Hippocampal formation (tissue), 2 donors: ENCODE measurements at regions not wholly inside any gene's neighbourhood (a gene's known extent, or its start where the extent isn't known, plus 50 kb on each side); places are given as distances from the start of the nearest gene placed in this dataset.
"Not testable (repeated sequence)": the region's sequence is repeated elsewhere in the genome, so short reads cannot be mapped to it uniquely, and the experiment has no call there.

Source experiments
- DNase-seq, 2 donors: peaks; one replicate each; lab custom pipeline; 2025; lab: John Stamatoyannopoulos, UW

DNA sequence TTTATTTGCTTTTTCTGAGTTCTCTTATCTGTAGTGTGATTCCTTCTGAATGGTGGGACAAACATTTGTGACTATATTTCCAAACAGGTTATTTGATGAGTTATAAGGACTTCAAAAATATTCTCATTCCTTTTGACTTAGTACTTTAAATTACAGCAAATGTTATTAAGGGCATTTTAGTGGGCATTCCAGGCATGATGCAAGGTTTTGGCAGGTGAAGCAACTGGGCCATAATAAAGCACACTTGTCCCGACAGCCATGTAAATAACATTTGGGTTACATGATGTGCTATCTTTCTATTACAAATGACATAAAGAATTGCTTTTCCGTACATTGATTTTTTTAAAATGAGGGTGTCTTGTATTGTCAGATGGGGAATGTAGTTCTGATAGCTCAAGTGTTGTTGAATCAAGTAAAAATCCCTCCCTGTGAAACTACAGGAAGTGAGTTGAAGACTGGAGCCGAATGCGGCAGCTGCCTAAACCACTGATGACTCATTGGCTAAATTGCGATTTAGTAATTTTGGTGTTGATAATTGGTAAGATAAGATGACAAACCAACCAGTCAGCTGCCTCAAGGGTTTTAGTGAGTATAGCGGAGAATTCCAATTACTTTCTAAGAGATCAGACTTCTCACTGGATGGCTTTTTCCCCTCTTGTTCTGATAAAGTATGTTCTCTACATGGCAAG, 231.3 kb upstream of the NPY start:
- no peak for DNase-seq

DNA sequence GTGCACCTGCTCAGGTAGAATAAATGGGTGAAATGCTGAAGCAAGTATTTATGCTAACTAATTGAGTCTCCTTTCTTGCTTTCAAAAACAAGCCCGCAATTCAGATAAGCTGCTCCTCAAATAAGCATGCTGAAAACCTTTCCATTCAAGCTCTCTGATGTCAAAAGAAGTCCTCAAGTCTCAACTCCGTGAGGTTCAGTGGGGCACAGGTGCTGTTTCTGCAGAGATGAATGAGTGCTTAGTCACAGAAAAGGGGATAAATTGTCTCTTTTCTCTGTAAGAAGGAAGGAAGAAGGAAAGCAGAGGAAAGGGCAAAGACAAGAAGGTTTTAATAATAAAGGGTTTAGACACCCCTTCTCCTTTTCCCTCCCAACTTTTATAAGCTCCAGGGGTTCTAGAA, 229.8 kb upstream of the NPY start:
- DNase-seq = no peak

DNA sequence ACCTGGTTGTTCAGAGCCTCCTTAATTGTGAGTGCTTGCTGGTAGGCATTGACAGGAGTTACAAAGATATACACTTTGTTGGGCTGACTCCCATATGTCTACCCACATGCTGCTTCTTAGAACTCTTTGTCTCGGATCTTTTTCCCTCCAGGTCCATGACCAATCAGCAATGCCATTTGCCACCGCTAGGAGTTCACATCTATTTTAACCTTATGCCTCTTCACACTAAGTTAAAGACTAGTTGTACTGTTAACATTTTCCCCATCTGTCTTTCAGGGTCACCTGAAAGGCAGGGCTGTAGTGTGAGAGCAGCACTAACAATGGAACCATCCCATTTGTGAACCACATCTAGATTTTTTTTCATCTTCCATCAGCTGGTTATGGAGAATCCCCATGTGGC, 226.7 kb upstream of the NPY start:
- DNase-seq = no peak

DNA sequence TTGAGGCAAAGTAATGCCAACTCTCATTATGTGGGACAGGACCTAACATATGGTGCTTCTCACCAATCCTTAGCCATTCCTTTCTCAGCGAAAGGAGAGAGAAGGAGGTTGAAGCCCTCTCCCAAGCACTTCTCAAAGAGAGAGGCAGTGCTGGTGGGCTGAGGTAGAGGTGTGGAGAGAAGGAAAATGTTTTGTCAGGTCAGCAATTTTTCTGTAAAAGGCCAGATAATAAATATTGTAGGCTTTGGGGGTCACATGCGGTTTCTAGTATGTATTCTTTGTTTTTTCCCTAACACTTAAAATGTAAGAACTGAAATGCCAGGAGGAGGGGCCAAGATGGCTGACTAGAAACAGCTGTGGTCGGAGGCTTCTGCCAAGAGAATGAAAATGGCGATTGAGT, 225.0 kb upstream of the NPY start:
- no peak for DNase-seq

DNA sequence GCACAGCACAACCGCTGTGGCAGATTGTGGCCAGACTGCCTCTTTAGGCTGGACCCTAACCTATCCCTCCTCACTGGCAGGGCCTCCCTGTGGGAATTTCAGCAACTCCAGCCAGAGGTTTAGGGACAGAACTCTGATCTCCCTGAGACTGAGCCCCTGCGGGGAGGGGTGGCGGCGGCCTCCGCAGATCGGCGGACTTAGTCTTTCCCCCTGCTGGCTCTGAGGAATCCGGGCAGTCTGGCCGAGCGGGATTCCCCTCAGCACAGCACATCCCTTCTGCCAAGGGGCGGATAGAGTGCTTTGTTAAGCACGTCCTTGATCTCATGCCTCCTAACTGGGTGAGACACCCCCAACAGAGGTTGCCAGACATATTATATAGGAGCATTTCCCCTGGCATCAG, 224.2 kb upstream of the NPY start:
- DNase-seq = no peak

DNA sequence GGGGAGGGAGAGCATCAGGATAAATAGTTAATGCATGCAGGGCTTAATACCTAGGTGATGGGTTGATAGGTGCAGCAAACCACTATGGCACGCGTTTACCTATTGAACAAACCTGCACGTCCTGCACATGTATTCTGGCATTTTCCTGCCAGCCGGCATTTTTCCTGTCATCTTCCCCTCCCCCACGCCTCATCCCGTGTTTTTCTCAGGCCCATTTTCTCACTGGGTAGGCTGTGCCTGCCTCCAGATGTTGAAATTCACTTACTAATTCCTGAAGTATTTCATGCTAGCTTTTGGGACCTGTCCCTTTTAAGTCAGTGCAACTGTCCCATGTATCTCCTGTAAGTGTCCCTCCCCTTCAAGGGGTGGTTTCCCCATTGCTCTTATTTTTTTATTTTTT, 220.3 kb upstream of the NPY start:
- no peak for DNase-seq

DNA sequence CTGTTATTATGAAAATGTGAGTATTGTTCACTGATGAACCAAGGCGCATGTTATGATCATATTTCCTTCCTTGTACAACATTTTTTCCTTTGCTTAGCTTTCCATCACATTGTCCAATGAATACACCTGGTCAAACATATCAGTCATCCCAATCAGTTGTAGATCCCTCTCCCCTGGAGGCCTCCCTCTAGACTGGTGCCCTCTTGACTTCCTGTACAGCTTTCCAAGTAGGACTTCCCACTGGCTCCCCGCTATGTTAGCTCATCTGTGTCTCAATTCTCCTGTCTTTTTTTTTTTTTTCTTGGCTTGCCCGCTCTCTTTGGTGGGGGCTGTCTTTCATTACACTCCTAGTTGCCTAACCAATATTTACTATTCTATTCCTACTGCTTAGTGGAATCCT, 214.2 kb upstream of the NPY start:
- DNase-seq = no peak

DNA sequence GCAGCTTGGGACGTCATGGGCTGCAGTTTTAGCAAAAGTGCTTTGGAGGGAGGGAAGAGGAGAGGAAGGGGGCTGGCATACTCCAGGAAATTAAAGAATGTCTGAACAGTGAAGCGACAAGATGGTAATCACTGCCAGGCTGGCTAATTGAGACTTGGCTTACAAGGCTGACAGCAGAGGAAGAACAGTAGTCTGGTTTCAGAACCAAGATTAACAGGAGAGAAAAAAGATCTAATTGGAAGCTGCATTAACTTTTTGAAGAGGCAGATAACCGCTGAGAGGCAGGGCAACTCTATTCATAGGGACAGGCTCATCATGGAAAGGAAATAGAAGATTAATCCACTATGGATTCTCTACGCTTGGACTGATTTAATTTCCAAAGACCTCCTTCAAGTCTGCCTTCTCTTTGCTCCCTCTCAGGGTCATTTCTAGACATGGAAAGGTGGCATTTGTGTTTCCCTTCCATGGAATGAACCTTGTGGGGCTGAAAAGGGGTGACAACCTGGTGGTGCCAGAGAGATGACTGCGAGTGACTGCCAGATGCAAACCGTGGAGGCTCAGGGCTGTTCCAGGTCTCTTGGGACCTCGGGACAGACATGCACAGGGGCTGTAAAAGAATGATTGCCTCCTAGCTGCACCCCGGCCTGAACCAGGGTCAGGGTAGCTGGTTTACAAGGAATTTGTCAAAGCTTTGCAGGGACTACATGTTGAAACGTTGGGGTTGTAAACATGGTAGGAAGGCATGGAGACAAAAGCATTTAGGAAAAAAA, 210.2 kb upstream of the NPY start:
- DNase-seq = no peak

DNA sequence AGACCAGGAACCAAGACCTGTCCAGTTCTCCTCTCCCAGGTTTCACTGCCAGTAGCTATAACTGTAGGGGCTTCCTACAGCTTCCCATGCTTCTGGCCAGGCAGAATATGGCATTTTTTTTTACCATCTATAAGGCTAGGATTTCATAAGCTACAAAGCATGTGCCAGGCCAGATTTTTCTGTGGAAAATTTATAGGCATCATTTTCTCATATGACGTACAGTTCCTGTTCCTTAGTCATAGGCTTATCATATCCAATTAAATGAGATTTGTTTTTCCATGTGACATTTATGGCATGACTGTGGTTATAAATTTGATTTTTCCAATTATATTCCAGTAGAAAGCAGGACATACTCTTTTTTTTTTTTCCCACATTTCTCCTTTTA, 208.6 kb upstream of the NPY start:
- no peak for DNase-seq

DNA sequence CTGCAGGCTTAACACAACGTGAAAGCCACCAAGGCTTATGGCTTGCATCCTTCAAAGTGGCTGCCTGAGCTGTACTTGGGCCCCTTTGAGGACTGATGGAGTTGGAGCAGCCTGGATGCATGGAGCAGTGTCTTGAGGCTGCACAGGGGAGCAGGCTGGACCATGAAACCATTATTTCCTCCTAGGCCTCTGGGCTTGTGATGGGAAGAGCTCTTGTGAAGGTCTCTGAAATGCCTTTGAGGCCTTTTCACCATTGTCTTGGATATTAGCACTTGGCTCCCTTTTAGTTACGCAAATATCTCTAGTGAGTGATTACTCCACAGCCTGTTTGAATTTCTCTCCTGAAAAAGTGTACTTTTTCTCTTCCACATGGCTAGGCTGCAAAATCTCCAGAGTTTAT, 201.2 kb upstream of the NPY start:
- no peak for DNase-seq

DNA sequence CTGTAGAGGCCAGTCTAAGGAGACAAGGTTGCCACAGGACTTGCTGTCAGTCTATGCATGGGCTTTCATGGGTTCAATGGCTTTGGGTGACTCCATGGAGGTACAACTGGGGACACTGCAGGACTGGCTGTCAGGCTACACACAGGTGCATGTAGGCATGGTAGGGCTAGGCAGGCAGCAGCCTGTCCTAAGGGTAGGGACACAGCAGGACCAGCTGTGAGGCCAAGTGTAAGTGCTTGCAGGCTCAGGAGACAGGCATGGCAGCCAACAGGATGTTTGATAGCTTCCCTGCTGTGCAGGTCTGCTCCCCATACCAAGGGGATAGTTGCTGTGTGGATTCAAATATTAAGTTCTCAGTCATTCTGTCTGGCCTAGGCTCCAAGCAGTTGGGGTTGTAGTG, 181.0 kb upstream of the NPY start:
- no peak for DNase-seq

DNA sequence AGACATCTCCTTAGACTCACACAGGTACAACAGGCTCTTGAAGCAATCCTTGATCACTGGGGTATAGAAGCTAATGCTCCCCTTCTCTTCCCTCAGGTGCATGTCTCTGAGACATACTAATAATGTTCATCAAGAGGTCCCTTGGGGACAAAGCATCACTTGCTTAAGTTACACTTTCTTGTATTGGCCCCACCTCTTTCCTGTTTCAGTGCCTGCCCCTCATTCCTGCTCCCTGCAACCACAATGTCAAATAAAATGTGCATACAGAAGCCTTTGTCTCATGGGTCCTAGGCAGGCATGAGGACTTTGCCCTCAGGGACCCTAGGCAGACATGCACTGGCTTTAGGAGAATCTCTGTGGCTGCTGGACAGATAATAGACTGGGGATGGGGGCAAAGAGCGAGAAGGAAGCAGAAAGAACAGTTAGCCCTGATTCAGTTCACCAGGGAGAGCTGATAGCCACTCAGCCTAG, 175.0 kb upstream of the NPY start:
- no peak for DNase-seq

DNA sequence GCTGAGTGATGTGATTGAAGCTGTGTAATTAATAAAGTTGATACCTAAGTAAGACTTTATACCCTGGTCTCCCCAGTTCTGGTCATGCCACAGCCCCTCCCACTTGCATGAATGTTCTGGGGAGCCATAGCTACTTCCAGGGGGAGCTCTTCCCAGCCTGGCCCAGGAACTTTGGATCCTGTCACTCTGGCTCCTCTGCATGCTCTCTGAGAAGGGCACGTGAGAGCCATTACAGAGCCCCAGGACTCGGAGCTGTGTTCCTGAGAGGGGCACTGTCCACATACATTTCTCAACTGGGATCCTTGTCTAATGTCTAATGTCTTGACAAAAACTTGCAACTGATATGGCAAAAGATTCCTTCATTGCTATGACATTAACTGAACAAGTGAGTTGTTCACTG, 173.9 kb upstream of the NPY start:
- DNase-seq = no peak

DNA sequence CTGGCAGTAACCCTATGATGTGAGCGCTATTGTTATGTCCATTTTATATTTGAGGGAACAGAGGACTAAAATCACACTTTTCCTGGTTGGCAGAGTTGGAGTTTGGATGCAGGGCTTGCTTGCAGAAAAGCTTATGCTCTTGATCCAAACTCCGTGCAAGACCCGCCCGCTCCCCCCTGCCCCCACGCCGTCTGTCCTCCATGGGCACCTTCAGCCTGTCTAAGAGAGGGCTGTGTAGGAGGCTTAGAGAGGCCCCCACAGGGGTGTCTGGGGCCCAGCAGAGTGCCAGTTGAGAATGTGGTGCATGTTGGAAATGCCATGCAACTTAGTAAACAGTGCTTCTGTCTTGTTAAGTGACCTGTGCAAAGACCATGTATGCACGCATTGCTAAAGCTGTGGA, 170.5 kb upstream of the NPY start:
- no peak for DNase-seq

DNA sequence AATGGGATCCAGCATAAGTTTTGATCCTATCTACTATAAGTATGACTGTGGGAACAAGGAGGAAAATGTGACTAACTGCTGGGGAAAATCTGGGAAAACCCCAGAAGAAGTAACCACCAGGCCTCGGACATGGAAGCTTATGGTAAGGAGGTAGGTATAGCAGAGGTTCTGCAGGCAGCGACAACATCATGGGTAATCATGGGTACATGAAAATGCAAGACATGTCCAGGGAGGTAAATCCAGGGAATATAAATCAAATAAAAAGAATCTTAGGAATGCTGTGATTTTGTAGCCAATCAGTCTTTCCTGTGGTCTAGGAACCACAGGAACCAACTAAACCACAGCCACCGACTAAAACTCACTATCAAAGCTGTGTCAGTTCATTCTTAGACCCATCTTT, 168.3 kb upstream of the NPY start:
- no peak for DNase-seq

DNA sequence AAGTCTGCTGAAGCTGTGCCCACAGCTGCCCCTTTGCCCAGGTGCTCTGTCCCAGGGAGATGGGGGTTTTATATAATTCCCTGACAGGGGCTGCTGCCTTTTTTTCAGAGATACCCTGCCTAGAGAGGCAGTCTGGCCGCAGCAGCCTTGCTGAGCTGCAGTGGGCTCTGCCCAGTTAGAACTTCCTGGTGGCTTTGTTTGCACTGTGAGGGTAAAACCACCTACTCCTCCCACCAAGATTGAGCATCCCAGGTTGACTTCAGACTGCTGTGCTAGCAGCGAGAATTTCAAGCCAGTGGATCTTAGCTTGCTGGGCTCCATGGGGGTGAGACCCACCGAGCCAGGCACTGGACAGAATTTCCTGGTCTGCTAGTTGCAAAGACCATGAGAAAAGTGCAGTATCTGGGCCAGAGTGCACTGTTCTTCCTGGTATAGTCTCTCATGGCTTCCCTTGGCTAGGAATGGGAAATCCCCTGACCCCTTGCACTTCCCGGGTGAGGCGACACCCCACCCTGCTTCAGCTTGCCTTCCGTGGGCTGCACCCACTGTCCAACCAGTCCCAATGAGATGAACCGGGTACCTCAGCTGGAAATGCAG, 166.0 kb upstream of the NPY start:
- DNase-seq = not testable (repeated sequence)

DNA sequence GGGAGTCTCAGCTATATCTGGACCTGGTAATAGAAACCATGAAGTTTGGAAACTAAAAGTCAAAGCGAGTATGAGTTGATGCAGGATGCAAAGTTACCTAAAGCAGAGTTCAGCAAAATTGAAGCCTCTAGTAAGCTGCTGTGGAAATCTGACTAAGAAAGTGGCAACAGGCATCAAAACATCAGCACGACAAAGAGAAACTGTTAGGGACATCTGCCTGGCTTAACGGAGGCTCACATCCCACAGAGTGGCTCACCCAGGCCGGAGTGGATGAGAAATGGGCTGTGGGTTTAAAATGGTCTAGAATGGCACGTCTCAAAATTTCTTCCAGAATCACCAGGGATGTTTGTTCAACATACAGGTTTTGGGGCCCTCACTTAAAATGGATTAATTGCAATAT, 164.1 kb upstream of the NPY start:
- DNase-seq = no peak

DNA sequence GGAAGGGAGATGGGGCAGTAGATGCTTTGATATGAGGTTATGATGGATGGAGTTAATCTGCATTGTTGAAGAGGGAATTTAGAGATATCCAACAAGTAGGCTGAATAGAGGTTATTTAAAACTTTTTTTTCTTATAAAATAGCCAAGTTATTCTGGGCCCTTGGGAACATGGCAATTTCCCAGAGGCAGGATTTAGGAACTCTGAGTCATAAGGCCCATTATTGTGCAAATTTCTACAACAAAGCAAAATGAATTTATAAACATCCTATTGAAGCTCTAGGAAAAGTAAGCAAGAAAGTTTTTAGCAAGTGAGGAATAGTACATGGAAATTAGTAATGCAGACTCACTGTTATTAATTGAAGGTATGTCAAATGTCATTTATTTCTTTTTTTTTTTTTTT, 160.9 kb upstream of the NPY start:
- no peak for DNase-seq

DNA sequence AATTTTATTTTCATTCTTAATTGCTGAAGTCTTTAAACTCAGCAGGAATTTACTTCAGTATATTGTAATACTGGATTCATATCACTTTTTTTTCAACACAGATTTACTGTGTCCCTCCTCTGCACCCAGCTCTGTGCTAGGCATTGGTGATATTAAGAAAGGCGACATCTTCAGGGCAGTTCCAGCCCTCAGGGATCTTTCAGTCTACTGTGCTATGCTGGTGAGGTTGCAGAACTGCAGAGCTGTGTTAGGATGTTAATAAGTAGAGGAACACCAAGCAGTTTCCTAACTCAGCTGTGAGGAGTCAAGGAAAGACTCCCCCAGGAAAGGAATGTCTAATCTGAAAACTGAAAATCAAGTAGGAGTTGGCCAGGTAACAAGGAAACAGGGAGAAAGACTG, 158.2 kb upstream of the NPY start:
- no peak for DNase-seq

DNA sequence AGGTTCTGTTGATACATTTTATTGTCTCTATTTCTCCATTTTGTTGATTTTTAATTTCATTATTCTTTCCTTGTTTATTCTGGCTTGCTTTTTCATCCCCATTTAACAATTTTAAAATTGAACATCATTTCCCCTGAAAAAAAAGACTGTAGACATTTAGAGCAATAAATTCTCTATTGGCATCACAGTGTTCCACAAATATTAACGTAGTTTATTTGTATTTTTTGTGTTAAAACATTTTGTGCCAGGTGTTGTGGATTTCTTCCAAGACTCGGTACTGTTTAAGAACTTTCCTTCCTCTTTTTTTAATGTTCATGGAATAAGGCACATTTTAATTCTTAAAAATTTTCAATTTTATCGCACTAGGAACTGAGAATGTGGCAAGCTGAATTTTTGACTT, 156.1 kb upstream of the NPY start:
- no peak for DNase-seq

DNA sequence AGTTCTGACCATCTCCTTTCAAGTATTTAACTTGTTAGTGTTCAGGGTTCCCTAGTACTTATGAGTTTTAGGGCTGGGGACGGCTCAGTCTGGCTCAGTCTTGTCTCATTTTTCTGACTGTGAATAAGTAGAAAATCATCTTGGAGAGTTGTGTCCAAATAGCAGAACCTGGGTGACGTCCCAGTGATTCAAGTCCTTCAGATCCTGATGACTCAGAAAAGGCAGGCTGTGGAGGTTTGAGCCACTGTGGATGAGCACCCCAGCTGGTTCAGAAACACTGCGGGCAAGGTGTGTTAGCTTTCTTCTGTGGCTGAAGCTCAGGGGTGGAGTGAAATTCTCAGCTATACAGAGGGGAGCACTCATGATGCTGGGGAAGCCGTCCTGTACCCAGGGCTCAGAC, 154.4 kb upstream of the NPY start:
- no peak for DNase-seq

DNA sequence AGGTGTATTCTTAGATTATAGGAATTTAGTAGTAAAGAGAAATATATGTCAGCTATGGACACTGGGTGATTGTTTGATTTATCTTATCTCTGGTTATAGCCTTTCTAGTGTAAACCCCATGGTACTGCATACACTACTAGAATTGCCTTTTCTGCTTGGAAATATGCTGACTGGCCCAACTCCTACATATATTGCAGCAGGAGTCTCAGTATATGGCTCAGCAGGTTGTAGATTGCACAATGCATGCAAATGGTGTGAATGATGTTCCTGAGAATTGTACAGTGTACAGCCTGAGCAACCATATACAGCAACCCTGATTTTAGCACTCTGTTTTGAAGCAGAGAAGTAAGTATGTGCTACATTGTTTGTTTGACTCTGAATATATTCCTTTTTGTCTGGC, 153.4 kb upstream of the NPY start:
- no peak for DNase-seq

DNA sequence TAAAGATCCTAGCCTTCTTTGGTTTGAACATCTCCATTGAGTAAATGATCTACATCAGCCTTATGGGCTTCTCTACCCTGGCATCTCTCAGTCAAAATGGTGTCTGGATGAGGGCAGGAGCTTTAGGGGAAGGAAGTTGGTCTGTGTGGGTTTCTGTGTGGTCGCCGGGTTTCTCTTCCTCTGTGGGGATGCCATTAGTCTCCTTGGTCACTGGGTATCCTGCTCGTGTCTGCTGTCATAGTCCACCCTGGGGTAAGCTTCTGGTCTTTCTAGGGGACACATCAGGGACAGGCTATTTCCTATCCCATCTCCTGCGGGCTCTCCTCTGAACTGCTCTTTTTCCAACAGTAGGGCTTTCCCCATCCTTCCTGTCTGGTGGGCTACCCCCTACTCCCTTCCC, 150.3 kb upstream of the NPY start:
- no peak for DNase-seq

DNA sequence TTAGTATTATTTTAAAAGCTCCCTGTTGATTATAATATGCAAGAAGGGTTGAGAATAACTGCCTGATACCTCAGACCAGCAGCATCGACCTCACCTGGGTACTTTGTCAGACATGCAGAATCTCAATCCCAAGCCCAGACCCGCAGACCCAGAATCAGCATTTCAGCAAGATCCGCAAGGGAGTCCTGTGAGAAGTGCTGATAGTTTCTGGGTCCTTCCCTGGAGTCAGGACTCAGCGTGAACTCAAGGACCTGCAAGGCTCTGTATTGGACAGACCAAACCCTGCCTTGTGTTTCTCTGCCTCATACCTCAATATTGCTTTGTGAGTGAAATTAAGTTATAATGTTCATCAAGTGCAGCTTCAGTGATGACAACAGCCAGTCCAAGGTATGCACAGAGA, 149.5 kb upstream of the NPY start:
- no peak for DNase-seq
